Activated B cell treated with CpG ODN at 0.5 μM for 24 hours (primary cell): ENCODE measurements at regions not wholly inside any gene's neighbourhood (a gene's known extent, or its start where the extent isn't known, plus 50 kb on each side); places are given as distances from the start of the nearest gene placed in this dataset.

Experiments used
- ATAC-seq: fragments of 200-7000 bp; cut with Tn5 transposase; one replicate; pipeline ENCODE4 v1.10.0; 2021; ENCODE audit warnings: low read depth, mild to moderate bottlenecking, moderate library complexity
- CTCF ChIA-PET: fragments of 350-600 bp; sonication (Branson Sonifier 250); formaldehyde crosslinking; loops from one replicate; lab custom pipeline; 2021; ENCODE audit warnings: antibody characterized with exemption; lab: Charles Lee
- POLR2A ChIA-PET: fragments of 350-600 bp; sonication (Branson Sonifier 250); formaldehyde crosslinking; loops from one replicate; lab custom pipeline; 2021; ENCODE audit warnings: antibody characterized with exemption; lab: Charles Lee
- DNase-seq: peaks from one replicate; pipeline ENCODE4 v3.0.0; 2022
- H3K27ac Mint-ChIP-seq: one replicate; pipeline ENCODE4 v1.8.0; 2020; ENCODE audit warnings: mixed read lengths
- H3K27me3 Mint-ChIP-seq: one replicate; pipeline ENCODE4 v1.8.0; 2021; ENCODE audit warnings: mixed read lengths
- H3K36me3 Mint-ChIP-seq: one replicate; pipeline ENCODE4 v1.8.0; 2021; ENCODE audit warnings: low read depth, mixed read lengths
- H3K4me1 Mint-ChIP-seq: one replicate; pipeline ENCODE4 v1.8.0; 2021; ENCODE audit warnings: mixed read lengths
- H3K4me3 Mint-ChIP-seq: one replicate; pipeline ENCODE4 v1.8.0; 2020; ENCODE audit warnings: mild to moderate bottlenecking, mixed read lengths
- H3K9me3 Mint-ChIP-seq: one replicate; pipeline ENCODE4 v1.8.0; 2020; ENCODE audit warnings: mixed read lengths
- CTCF ChIP-seq: fragments of 200-600 bp; IDR thresholded peaks from one replicate; pipeline ENCODE4 v1.8.0; 2022; ENCODE audit warnings: antibody characterized with exemption, mild to moderate bottlenecking
- intact Hi-C: fragments of 100-400 bp; cut with micrococcal nuclease; formaldehyde crosslinking; loops from one replicate; pipeline ENCODE4 v1.15.1; 2024

GRCh38 chr9:129462360-129462759, 158.5 kb downstream of the C9orf50 start:
- Mint-ChIP-seq H3K4me1 (peaks cover 22% of the 10 kb centered on the region), H3K27me3 (peaks cover 8% of the 10 kb centered on the region), H3K36me3 (no peaks in the 10 kb centered on the region), H3K4me3 (no peak overlapping the region), H3K9me3 (no peaks in the 10 kb centered on the region), H3K27ac (no peak overlapping the region)
- ChIA-PET CTCF (no interaction called here), POLR2A (interaction anchor here (0.5 to 0.7 kb wide), 3 partner anchors 17 to 88 kb away, joined by 3 to 5 read pairs (median 3); no protein-coding TSS in a partner anchor)
- DNase-seq (no peak), ATAC-seq (no peak)
- TF ChIP-seq CTCF, result no peak
- intact Hi-C loops, result no loop called here

- peak; percentile 85 for ATAC-seq
- POLR2A ChIA-PET, result interaction anchor here (0.5 to 3.4 kb wide), 25 partner anchors 11 to 1796 kb away, joined by 3 to 33 read pairs (median 4); partner anchors contain the start of genes IER5L and NTMT1
- H3K27ac Mint-ChIP-seq, result peak overlapping the region; percentile 83
- H3K36me3 Mint-ChIP-seq, result no peaks in the 10 kb centered on the region
- intact Hi-C loops, result loop anchor here (1.0 to 2.0 kb wide), 5 partner anchors 22 to 320 kb away; no protein-coding TSS in a partner anchor
- peaks cover 5% of the 10 kb centered on the region for H3K27me3 Mint-ChIP-seq
- CTCF ChIA-PET, result interaction anchor here (0.6 to 2.2 kb wide), 5 partner anchors 36 to 321 kb away, joined by 3 to 9 read pairs (median 3); no protein-coding TSS in a partner anchor
- no peaks in the 10 kb centered on the region for H3K9me3 Mint-ChIP-seq
- peak overlapping the region; percentile 79 for H3K4me3 Mint-ChIP-seq
- peaks cover 22% of the 10 kb centered on the region for H3K4me1 Mint-ChIP-seq
- peak; percentile 70 for DNase-seq
- TF ChIP-seq CTCF, result no peak
Measured at GRCh38 chr9:129460323-129461261, 160.3 kb downstream of the C9orf50 start.

- ChIA-PET CTCF (interaction anchor here (0.6 to 2.2 kb wide), 6 partner anchors 37 to 320 kb away, joined by 3 to 9 read pairs (median 3); no protein-coding TSS in a partner anchor), POLR2A (interaction anchor here (0.6 to 3.4 kb wide), 22 partner anchors 12 to 1215 kb away, joined by 3 to 33 read pairs (median 6); partner anchors contain the start of genes IER5L and NTMT1)
- ATAC-seq (peak; percentile 18), DNase-seq (peak; percentile 37)
- TF ChIP-seq CTCF, result no peak
- intact Hi-C loops, result loop anchor here (1.0 to 2.0 kb wide), 7 partner anchors 21 to 319 kb away; no protein-coding TSS in a partner anchor
- peak overlapping the region; percentile 53 for H3K4me3 Mint-ChIP-seq
- H3K9me3 Mint-ChIP-seq, result no peaks in the 10 kb centered on the region
- no peaks in the 10 kb centered on the region for H3K36me3 Mint-ChIP-seq
- peaks cover 22% of the 10 kb centered on the region for H3K4me1 Mint-ChIP-seq
- peaks cover 4% of the 10 kb centered on the region for H3K27me3 Mint-ChIP-seq
- peak overlapping the region; percentile 73 for H3K27ac Mint-ChIP-seq
Measured at GRCh38 chr9:129459547-129460322, 161.2 kb downstream of the C9orf50 start.

- intact Hi-C loops, result loop anchor here (1.0 kb wide), 2 partner anchors 46 to 76 kb away; no protein-coding TSS in a partner anchor
- DNase-seq (peak; percentile 61), ATAC-seq (peak; percentile 42)
Measured at GRCh38 chr9:129458663-129459546, 162.0 kb downstream of the C9orf50 start.

More at GRCh38 chr9:129458663-129459546, 162.0 kb downstream of the C9orf50 start:
- no peaks in the 10 kb centered on the region for H3K36me3 Mint-ChIP-seq
- TF ChIP-seq CTCF, result no peak
- peaks cover 22% of the 10 kb centered on the region for H3K4me1 Mint-ChIP-seq
- H3K27me3 Mint-ChIP-seq, result peaks cover 5% of the 10 kb centered on the region
- no peaks in the 10 kb centered on the region for H3K9me3 Mint-ChIP-seq
- CTCF ChIA-PET, result interaction anchor here (1.0 to 2.2 kb wide), 2 partner anchors 75 to 319 kb away, joined by 3 to 9 read pairs; no protein-coding TSS in a partner anchor
- H3K27ac Mint-ChIP-seq, result peak overlapping the region; percentile 50
- POLR2A ChIA-PET, result interaction anchor here (0.6 to 3.4 kb wide), 15 partner anchors 22 to 319 kb away, joined by 3 to 33 read pairs (median 15); partner anchors contain the start of gene IER5L
- H3K4me3 Mint-ChIP-seq, result peak overlapping the region; percentile 35
